GM23338 (cell line): ENCODE measurements at regions not wholly inside any gene's neighbourhood (a gene's known extent, or its start where the extent isn't known, plus 50 kb on each side); places are given as distances from the start of the nearest gene placed in this dataset.

Experiments used
- POLR2AphosphoS5 ChIP-seq: IDR thresholded peaks from 2 replicates; pipeline ENCODE4 v1.6.1; 2016; ENCODE audit warnings: antibody characterized with exemption, low read depth
- REST ChIP-seq: IDR thresholded peaks from one replicate; pipeline ENCODE4 v1.6.1; 2018; ENCODE audit warnings: antibody characterized with exemption; ENCODE audit not compliant: unreplicated experiment

- no peak for TF ChIP-seq REST
- TF ChIP-seq POLR2AphosphoS5: no peak
Observed at GRCh38 chr3:197381371-197381770, 83.0 kb upstream of the DLG1 start.
